HepG2 (cell line): ENCODE measurements at regions not wholly inside any gene's neighbourhood (a gene's known extent, or its start where the extent isn't known, plus 50 kb on each side); places are given as distances from the start of the nearest gene placed in this dataset.

ENCODE experiments used
- ATAC-seq: fragments of 200-7000 bp; cut with Tn5 transposase; 3 replicates; pipeline ENCODE4 v1.9.1; 2020; ENCODE audit warnings: mild to moderate bottlenecking, moderate library complexity
- BruUV-seq: library from RNA; stranded (reverse); fragments of 400-500 nt; replicated peaks from 2 replicates; lab custom pipeline; 2021; lab: Mats Ljungman, UMichigan
- CTCF ChIA-PET: fragments of 300-600 bp; formaldehyde crosslinking; extraction: SDS; loops from one replicate; lab custom pipeline; 2021; ENCODE audit warnings: low total read pairs, inconsistent platforms, low intra/inter-chr PET ratio; lab: Yijun Ruan, JAX
- POLR2A ChIA-PET: fragments of 350-600 bp; sonication (Branson Sonifier 250); formaldehyde crosslinking; loops from one replicate; lab custom pipeline; 2020; ENCODE audit warnings: antibody characterized with exemption, inconsistent platforms; lab: Yijun Ruan, JAX
- DNase-seq: peaks from one replicate; pipeline ENCODE4 v3.0.0-alpha.2; 2015; ENCODE audit warnings: low spot score
- FAIRE-seq: peaks from 3 replicates; lab custom pipeline; 2011; peaks lifted over from hg19 to GRCh38; lab: Jason Lieb, UNC
- H2AFZ ChIP-seq: one replicate; pipeline ENCODE4 v1.6.1; 2011; ENCODE audit warnings: low read length, inconsistent platforms
- H3K27ac ChIP-seq: fragments of 300-600 bp; 3 replicates; pipeline ENCODE4 v1.8.0; 2011; ENCODE audit warnings: mixed run types, mild to moderate bottlenecking, mixed read lengths, low read length, inconsistent platforms; ENCODE audit not compliant: insufficient read depth; ENCODE audit errors: extremely low read length
- H3K27me3 ChIP-seq, 2 experiments: fragments of 200-600 bp in 1 of 2; 2 replicates in 1 of 2; 3 replicates in 1 of 2; pipeline versions ENCODE4 v1.6.0 to v1.8.0; 2011; ENCODE audit warnings: low read length in 2 of 2, mild to moderate bottlenecking in 2 of 2, moderate library complexity in 2 of 2, inconsistent platforms in 1 of 2; ENCODE audit not compliant: insufficient read depth in 2 of 2, control insufficient read depth in 1 of 2
- H3K36me3 ChIP-seq, 2 experiments: fragments of 200-600 bp in 1 of 2; replicated peaks in 1 of 2; 2 replicates in 1 of 2; 3 replicates in 1 of 2; pipeline versions ENCODE4 v1.5.1 to v1.8.0; 2011; ENCODE audit warnings: low read length in 2 of 2, inconsistent platforms in 1 of 2; ENCODE audit not compliant: insufficient read depth in 2 of 2, control insufficient read depth in 1 of 2
- H3K4me1 ChIP-seq: 2 replicates; pipeline ENCODE4 v1.5.1; 2012; ENCODE audit warnings: low read length, inconsistent platforms; ENCODE audit not compliant: insufficient read depth
- H3K4me2 ChIP-seq: 2 replicates; pipeline ENCODE4 v1.6.0; 2011; ENCODE audit warnings: low read depth, low read length, inconsistent platforms
- H3K4me3 ChIP-seq, 3 experiments: fragments of 200-600 bp in 1 of 3; sonication (generic), shearing (Covaris generic) in 1 of 3; replicated peaks in 1 of 3; 2 replicates each; pipeline ENCODE4 v1.5.1; 2011 to 2016; ENCODE audit warnings: low read length in 3 of 3, inconsistent platforms in 2 of 3, low read depth in 2 of 3, mild to moderate bottlenecking in 2 of 3, control low read depth in 1 of 3, mixed read lengths in 1 of 3; ENCODE audit not compliant: insufficient read depth in 1 of 3
- H3K79me2 ChIP-seq: one replicate; pipeline ENCODE4 v1.6.1; 2011; ENCODE audit warnings: low read length, inconsistent platforms; ENCODE audit not compliant: insufficient read depth
- H3K9ac ChIP-seq: 2 replicates; pipeline ENCODE4 v1.6.0; 2011; ENCODE audit warnings: mild to moderate bottlenecking, low read depth, low read length, inconsistent platforms; ENCODE audit not compliant: insufficient read depth
- H3K9me3 ChIP-seq: 2 replicates; pipeline ENCODE4 v1.5.1; 2012; ENCODE audit warnings: mild to moderate bottlenecking, low read length
- H4K20me1 ChIP-seq: 2 replicates; pipeline ENCODE4 v1.6.0; 2011; ENCODE audit warnings: inconsistent platforms, mild to moderate bottlenecking, low read length, moderate library complexity; ENCODE audit not compliant: insufficient read depth
- GRHL1 ChIP-seq: sonication (generic); formaldehyde crosslinking; conservative IDR thresholded peaks from 2 replicates; pipeline ENCODE4 v1.8.0; 2022; ENCODE audit warnings: missing genetic modification reagents
- NFE2L1 ChIP-seq: sonication (generic); formaldehyde crosslinking; IDR thresholded peaks from 2 replicates; pipeline ENCODE4 v1.4.0; 2020; ENCODE audit warnings: missing genetic modification reagents, mild to moderate bottlenecking, borderline replicate concordance
- SP2 ChIP-seq: sonication (generic); formaldehyde crosslinking; IDR thresholded peaks from 2 replicates; pipeline ENCODE4 v1.5.1; 2020; ENCODE audit warnings: mild to moderate bottlenecking, missing genetic modification reagents
- ZFP62 ChIP-seq: sonication (generic); formaldehyde crosslinking; IDR thresholded peaks from 2 replicates; pipeline ENCODE4 v1.4.0; 2020; ENCODE audit warnings: missing genetic modification reagents
- ZNF160 ChIP-seq: sonication (generic); formaldehyde crosslinking; IDR thresholded peaks from 2 replicates; pipeline ENCODE4 v1.8.0; 2022; ENCODE audit warnings: mild to moderate bottlenecking, inconsistent platforms, missing genetic modification reagents
- ZNF280B ChIP-seq: sonication (generic); formaldehyde crosslinking; IDR thresholded peaks from 2 replicates; pipeline ENCODE4 v1.5.0; 2020; ENCODE audit warnings: missing genetic modification reagents, mild to moderate bottlenecking, borderline replicate concordance
- ZNF543 ChIP-seq: sonication (generic); formaldehyde crosslinking; IDR thresholded peaks from 2 replicates; pipeline ENCODE4 v1.4.0; 2020; ENCODE audit warnings: mild to moderate bottlenecking, missing genetic modification reagents
- ZNF609 ChIP-seq: sonication (generic); formaldehyde crosslinking; IDR thresholded peaks from 2 replicates; pipeline ENCODE4 v1.4.0; 2020; ENCODE audit warnings: mild to moderate bottlenecking, missing genetic modification reagents, borderline replicate concordance
- ZSCAN20 ChIP-seq: sonication (generic); formaldehyde crosslinking; IDR thresholded peaks from 2 replicates; pipeline ENCODE4 v1.4.0; 2020; ENCODE audit warnings: missing genetic modification reagents, mild to moderate bottlenecking, borderline replicate concordance
- WGBS: methylation state at CpG from one replicate; pipeline ENCODE4 v1.1.6; 2017; ENCODE audit warnings: low lambda C conversion rate; 5-methylcytosine and 5-hydroxymethylcytosine counted together
- in situ Hi-C: cut with HindIII; loops from 2 replicates; pipeline ENCODE4 v1.10.0; 2017; ENCODE audit warnings: low pct_unique_long_range_greater_than_20kb; ENCODE audit not compliant: extremely low pct_ligation_motif_present
- intact Hi-C: fragments of 100-400 bp; cut with micrococcal nuclease; formaldehyde crosslinking; loops from one replicate; pipeline ENCODE4 v1.10.0; 2022; ENCODE audit not compliant: unreplicated experiment
- TF ChIP-seq, protein P1 (sequence below): sonication (generic); formaldehyde crosslinking; IDR thresholded peaks from 2 replicates; pipeline ENCODE4 v1.4.0; 2020; ENCODE audit warnings: mild to moderate bottlenecking, missing genetic modification reagents
- TF ChIP-seq, protein P2 (sequence below): sonication (generic); formaldehyde crosslinking; IDR thresholded peaks from 2 replicates; pipeline ENCODE4 v1.4.0; 2020; ENCODE audit warnings: missing genetic modification reagents

DNA sequence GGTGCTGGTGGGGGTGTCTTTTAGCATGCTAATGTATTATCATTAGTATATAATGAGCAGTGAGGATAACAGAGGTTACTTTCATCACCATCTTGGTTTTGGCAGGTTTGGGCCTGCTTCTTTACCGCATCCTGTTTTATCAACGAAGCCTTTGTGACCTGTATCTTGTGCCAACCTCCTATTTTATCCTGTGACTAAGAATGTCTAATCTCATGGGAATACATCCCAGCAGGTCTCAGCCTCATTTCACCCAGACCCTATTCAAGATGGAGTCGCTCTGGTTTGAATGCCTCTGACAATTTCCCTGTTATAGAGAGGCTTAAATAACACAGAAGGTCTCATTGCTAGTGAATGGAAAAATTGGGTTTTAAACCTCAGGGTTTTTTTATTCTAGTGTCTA is 300.8 kb upstream of the PROX1 start:
- intact Hi-C loops = no loop called here
- no peak overlapping the region for H3K27ac ChIP-seq
- no peak for TF ChIP-seq ZNF160 (CRISPR knock-in tag)
- no peak for TF ChIP-seq NFE2L1 (CRISPR knock-in tag)
- TF ChIP-seq ZNF609 = no peak
- no peak for TF ChIP-seq SP2 (CRISPR knock-in tag)
- TF ChIP-seq ZNF280B (CRISPR knock-in tag) = no peak
- TF ChIP-seq, protein P1, sequence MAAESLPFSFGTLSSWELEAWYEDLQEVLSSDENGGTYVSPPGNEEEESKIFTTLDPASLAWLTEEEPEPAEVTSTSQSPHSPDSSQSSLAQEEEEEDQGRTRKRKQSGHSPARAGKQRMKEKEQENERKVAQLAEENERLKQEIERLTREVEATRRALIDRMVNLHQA (CRISPR knock-in tag) = no peak
- TF ChIP-seq GRHL1 = no peak
- TF ChIP-seq, protein P2, sequence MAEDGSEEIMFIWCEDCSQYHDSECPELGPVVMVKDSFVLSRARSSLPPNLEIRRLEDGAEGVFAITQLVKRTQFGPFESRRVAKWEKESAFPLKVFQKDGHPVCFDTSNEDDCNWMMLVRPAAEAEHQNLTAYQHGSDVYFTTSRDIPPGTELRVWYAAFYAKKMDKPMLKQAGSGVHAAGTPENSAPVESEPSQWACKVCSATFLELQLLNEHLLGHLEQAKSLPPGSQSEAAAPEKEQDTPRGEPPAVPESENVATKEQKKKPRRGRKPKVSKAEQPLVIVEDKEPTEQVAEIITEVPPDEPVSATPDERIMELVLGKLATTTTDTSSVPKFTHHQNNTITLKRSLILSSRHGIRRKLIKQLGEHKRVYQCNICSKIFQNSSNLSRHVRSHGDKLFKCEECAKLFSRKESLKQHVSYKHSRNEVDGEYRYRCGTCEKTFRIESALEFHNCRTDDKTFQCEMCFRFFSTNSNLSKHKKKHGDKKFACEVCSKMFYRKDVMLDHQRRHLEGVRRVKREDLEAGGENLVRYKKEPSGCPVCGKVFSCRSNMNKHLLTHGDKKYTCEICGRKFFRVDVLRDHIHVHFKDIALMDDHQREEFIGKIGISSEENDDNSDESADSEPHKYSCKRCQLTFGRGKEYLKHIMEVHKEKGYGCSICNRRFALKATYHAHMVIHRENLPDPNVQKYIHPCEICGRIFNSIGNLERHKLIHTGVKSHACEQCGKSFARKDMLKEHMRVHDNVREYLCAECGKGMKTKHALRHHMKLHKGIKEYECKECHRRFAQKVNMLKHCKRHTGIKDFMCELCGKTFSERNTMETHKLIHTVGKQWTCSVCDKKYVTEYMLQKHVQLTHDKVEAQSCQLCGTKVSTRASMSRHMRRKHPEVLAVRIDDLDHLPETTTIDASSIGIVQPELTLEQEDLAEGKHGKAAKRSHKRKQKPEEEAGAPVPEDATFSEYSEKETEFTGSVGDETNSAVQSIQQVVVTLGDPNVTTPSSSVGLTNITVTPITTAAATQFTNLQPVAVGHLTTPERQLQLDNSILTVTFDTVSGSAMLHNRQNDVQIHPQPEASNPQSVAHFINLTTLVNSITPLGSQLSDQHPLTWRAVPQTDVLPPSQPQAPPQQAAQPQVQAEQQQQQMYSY (CRISPR knock-in tag) = no peak
- no peak for TF ChIP-seq ZNF543 (CRISPR knock-in tag)
- TF ChIP-seq ZFP62 (CRISPR knock-in tag) = no peak
- no peak for TF ChIP-seq ZSCAN20 (CRISPR knock-in tag)
- no TSS peak for BruUV-seq
- no peak overlapping the region for H3K4me3 ChIP-seq
- H3K27me3 ChIP-seq = no peaks in the 10 kb centered on the region
- no peak overlapping the region for H3K9ac ChIP-seq
- H3K36me3 ChIP-seq = no peaks in the 10 kb centered on the region
- POLR2A ChIA-PET = no interaction called here
- H4K20me1 ChIP-seq = no peaks in the 10 kb centered on the region
- 72% methylated on average over 3 of the region's 3 CpGs for WGBS
- peaks cover 29% of the 10 kb centered on the region for H3K4me1 ChIP-seq
- H3K79me2 ChIP-seq = no peaks in the 10 kb centered on the region
- DNase-seq (no peak), FAIRE-seq (no peak), ATAC-seq (no peak)
- no peaks in the 10 kb centered on the region for H3K9me3 ChIP-seq
- CTCF ChIA-PET = no interaction called here
- no peak overlapping the region for H2AFZ ChIP-seq
- no peak overlapping the region for H3K4me2 ChIP-seq
- in situ Hi-C loops = no loop called here
